ENCODE measurements at regions not wholly inside any gene's neighbourhood (a gene's known extent, or its start where the extent isn't known, plus 50 kb on each side); places are given as distances from the start of the nearest gene placed in this dataset.

- TF ChIP-seq CTCF (optimal IDR thresholded peaks at IDR 0.05 in 1 of 3, IDR thresholded peaks at IDR 0.05 in 1 of 3, conservative IDR thresholded peaks at IDR 0.05 in 1 of 3; ENCODE audit: extremely low read depth in 1 of 3, insufficient read depth in 2 of 3, low read length in 3 of 3) (no peak), EZH2 (IDR thresholded peaks at IDR 0.05; ENCODE audit: low read length) (no peak)
Measured at GRCh38 chr10:125235093-125236069, 75.0 kb upstream of the CTBP2 start.

All from keratinocyte (primary cell).